ENCODE measurements at regions not wholly inside any gene's neighbourhood (a gene's known extent, or its start where the extent isn't known, plus 50 kb on each side); places are given as distances from the start of the nearest gene placed in this dataset.
"Not testable (repeated sequence)": the region's sequence is repeated elsewhere in the genome, so short reads cannot be mapped to it uniquely, and the experiment has no call there.

DNA sequence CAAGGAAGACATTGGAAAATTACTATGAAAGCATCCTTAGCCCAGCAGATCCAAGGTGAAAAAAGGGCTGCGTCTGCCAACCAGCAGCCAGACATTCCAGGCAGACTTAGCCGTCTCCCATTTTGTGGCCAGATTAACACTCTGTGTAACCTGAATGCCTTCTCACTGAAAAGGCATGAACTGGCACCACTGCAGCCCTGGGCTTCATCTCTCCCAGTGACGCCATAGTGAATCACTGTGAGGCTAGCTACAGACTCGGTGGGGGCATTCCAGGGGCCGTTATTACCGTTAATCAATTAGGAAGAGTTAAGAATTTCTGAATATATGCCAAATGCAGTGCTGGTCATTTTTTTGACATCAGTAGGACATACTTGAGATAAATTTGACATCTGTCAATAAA is 627.4 kb downstream of the LMO4 start:
- peak; percentile 33 for DNase-seq (ENCODE audit: low spot score)

DNA sequence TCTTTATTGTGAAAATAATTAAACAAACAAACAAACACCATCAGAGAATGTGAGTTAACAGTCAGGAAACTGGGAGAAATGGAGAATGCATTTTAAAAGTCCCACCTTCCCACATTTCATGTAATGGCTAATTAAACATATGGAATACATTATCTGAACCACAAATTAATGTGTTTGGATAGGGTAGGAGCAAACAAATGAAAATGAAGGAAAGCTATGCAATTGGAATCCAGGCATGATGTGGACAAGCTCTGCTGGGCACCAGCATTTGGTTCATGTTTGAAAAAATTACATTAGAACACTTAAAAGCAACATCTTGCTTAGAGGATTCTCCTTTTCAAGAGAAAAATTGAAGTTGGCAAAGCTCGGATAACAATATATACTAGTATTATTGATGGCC is 628.1 kb downstream of the LMO4 start:
- DNase-seq (ENCODE audit: low spot score), result no peak

GRCh38 chr1:87957331-87957730 is 628.7 kb downstream of the LMO4 start:
- DNase-seq (ENCODE audit: low spot score), result no peak

DNA sequence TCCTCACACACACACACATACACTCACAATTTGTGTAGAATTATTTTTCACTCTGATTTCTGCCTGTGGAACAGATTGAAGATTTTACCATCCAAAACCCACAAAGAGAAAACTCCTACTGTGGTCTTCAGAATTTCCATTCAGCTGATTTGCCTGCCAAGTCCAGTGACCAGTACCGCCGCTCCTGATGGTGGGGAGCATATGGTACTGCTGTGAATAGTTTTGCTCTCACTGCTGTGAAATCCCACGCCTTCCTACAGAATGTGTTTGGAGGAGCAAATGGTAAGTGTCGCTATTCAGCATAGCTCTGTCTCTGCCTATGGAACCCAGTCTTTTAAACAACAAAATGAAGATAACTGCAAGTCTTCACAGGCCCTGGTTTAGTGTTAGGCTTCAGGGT is 629.5 kb downstream of the LMO4 start:
- DNase-seq (ENCODE audit: low spot score), result no peak

DNA sequence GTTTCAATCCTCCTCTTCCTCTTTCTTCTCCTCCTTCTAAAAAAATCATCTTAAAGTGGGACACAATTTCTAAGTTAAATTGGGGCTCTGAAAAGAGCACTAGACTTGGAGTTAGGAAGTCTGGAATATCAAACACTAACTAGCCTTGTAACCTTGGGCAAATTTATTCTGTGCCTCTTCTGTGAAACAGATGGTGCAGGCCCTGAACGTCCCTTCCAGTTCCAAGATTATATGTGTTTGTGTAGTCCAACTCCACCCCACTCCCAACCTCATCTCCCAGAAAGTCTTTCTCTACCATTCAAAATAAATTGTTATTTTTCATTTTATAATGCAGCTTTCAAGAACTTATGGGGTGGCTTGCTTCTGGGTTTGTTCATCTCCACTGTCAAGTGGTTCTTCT is 630.0 kb downstream of the LMO4 start:
- no peak for DNase-seq (ENCODE audit: low spot score)

GRCh38 chr1:87959236-87959635 is 630.6 kb downstream of the LMO4 start:
- no peak for DNase-seq (ENCODE audit: low spot score)

- no peak for DNase-seq (ENCODE audit: low spot score)
These were observed 633.3 kb downstream of the LMO4 start for GRCh38 chr1:87961992-87962391.

DNA sequence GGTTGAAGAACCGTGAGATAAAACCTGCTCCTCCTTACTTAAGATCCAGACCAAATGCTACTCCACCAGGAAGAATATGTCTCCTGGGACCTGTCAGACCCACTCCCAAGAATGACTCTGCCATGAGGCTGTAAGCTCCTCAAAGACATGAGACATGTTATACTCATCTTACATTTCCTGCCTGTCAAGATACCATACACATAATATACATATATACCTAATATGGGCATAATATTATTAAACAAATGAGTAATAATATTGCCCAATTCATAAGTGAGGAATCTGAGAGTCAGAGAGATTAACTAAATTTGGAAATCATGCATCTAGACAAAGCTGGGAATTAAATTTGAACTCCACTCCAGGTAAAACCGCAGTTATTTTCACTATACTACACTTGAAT is 634.9 kb downstream of the LMO4 start:
- DNase-seq (ENCODE audit: low spot score), result no peak

GRCh38 chr1:87965193-87965592 is 636.5 kb downstream of the LMO4 start:
- no peak for DNase-seq (ENCODE audit: low spot score)

DNA sequence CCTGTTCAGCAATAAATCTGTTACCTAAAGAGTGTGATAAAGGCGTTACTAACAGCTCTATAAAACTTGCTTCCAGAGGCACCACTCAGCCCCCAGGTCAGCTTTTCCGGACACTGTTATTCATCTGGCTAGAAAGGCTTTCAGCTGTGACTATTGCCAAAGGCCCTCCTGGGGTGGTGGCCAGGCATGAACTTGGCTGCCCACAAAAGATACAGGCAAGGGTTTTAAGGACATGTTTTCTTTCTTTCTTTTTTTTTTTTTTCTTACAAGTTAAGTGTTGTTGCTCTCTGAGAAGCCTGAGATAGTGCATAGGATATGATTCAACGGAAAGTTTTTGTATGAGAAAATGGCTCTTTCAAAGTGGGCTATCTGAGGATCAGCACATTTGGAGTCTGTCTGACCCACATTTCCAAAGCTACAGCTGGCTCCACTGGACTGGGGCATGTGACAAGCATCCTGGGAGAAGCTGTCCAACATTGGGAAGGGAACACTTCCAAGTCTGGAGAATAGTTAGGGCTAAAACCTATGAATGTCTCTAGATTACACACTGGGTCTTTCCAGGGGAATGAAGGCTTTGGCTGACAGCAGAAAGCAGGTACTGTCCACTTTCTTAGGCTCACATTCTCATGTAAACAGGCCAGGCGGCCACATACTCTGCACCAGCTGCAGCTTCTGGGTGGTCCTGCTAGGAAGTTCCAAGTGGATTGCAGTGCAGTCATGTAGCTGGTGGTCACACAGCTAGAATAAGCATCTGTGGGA is 639.7 kb downstream of the LMO4 start:
- DNase-seq (ENCODE audit: low spot score), result peak; percentile 33

- DNase-seq (ENCODE audit: low spot score), result no peak
These were observed 640.4 kb downstream of the LMO4 start for GRCh38 chr1:87969040-87969439.

DNA sequence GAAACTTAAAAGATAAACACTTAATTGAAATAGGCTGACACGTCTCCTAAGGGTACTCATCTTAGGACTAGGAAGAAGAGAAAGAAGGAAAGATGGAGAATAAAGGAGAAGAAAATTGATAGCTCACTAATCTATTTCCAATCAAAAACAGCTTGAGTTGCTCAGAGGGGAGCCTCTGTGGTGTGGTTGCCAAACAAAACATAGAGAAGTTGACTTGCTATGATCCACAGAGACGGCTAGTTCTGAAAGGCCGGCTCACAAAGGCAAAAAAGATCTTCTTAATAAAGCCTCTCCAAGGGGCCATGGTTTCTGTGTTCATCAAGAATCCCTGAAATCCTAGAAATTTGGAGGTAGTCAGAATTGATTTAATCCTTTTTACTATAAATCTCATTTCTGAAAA is 644.1 kb downstream of the LMO4 start:
- no peak for DNase-seq (ENCODE audit: low spot score)

- no peak for DNase-seq (ENCODE audit: low spot score)
These were observed 645.2 kb downstream of the LMO4 start for GRCh38 chr1:87973896-87974295.

DNA sequence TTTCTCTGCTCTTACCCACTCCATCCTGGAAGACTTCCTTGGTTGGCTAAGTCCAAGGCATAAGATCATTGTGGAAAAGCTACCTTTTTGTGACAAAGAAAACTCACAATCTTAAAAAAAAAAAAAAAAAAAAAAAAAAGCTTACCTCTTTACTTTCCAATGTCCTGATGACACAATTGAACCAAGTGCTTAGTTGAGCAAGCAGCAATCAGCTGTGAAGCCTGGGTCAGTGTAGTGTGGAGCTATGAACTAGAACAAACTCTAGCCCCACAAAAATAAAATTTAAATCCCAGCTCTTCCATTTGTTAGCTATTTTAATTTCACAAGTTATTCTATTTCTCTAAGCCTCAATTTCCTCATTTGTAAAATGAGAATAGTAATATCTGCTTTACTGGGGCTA is 647.6 kb downstream of the LMO4 start:
- DNase-seq (ENCODE audit: low spot score), result no peak

DNA sequence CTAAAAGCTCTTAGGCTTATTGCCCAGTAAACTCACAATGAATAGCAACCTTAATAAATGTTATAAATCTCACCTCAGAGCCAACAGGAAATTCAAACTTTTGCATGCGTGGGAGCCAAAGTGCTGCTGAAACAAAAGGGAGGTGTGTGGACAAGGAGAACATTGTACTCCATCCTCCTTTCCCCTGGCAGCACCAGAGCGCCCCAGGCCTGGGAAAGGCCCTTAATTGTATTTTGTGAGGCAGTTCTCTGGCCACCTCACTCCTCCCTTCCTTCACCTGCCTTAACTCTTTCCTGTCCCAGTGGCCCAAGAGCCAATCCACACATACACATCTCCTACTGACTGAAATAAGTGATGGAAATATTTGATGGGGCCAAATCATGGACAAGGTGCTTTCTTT is 648.5 kb downstream of the LMO4 start:
- DNase-seq (ENCODE audit: low spot score), result no peak

DNA sequence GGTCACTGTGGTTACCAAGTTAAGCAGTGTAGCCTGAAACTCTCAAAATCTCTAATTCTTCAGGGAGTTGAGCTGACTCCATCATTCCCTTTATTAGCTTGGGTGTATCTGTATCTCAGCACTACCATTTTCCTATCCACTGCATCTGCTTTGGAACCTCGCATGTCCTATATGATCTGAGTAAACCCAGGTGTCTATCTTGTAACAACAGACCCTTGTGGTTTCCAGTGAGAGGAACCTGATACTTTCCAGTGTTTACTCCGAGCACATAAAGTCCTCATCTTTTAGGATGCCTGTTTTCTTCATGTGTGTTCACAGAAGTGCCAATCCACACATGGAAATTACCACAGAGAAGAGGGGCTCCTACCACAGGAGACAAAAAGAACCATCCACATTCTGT is 650.4 kb downstream of the LMO4 start:
- no peak for DNase-seq (ENCODE audit: low spot score)

GRCh38 chr1:87980494-87980893 is 651.8 kb downstream of the LMO4 start:
- no peak for DNase-seq (ENCODE audit: low spot score)

DNA sequence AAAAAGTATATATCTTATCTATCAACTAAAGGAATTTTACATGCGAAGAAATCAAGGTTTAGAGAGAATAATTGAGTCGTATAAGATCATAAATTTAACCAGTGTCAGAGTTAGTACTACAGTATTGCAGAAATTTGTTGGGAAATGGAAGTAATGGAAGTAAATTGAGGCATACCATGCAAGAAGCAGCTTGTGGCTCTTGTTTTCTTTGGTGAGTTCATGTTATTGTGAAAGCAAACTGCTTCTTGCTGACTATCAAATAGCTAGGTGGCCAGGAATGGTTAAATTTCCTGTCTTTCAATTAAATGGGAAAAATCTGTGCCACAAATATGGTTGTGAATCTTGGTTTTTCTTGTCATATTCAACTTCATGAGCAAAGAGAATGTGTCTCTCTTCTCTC is 652.7 kb downstream of the LMO4 start:
- DNase-seq (ENCODE audit: low spot score), result no peak

DNA sequence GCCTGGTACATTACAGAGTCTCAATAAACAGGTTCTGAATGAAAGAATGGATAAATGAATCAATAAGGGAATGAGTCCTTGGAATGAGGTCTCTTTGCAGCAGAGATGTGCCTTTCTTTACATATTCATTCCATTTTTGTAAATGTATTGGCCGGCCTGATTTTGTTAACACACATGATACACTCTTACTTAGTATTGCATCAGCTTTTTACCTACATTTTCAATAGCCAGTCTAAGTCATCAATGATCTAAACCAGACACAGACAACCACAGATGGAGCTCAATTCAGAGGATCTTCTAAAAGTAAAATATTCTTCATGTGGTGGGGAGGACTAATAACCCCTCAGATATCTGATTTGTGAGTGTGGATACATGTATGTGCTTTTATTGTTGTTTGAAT is 653.1 kb downstream of the LMO4 start:
- DNase-seq (ENCODE audit: low spot score), result no peak

- no peak for DNase-seq (ENCODE audit: low spot score)
These were observed 655.2 kb downstream of the LMO4 start for GRCh38 chr1:87983841-87984240.

GRCh38 chr1:87985071-87985470 is 656.4 kb downstream of the LMO4 start:
- no peak for DNase-seq (ENCODE audit: low spot score)

- DNase-seq (ENCODE audit: low spot score), result peak; percentile 39
These were observed 657.6 kb downstream of the LMO4 start for GRCh38 chr1:87986130-87986866.

GRCh38 chr1:87989346-87989745 is 660.7 kb downstream of the LMO4 start:
- no peak for DNase-seq (ENCODE audit: low spot score)

- DNase-seq (ENCODE audit: low spot score), result not testable (repeated sequence)
These were observed 663.9 kb downstream of the LMO4 start for GRCh38 chr1:87992536-87992935.

Measured in mucosa of gallbladder (tissue), 1 donor.